T-helper 1 cell treated with Interleukin-12 subunit alpha and Interleukin-12 subunit beta and Interleukin-4 antibody, amounts not matched to agents 30 μg/mL and 1 μg/mL, for 36 hours (primary cell): ENCODE measurements at regions not wholly inside any gene's neighbourhood (a gene's known extent, or its start where the extent isn't known, plus 50 kb on each side); places are given as distances from the start of the nearest gene placed in this dataset.

Experiments
- H3K27ac Mint-ChIP-seq: one replicate; pipeline ENCODE4 v1.8.0; 2021; ENCODE audit warnings: mild to moderate bottlenecking, mixed read lengths
- H3K27me3 Mint-ChIP-seq: one replicate; pipeline ENCODE4 v1.8.0; 2021; ENCODE audit warnings: low read depth, mixed read lengths
- H3K36me3 Mint-ChIP-seq: one replicate; pipeline ENCODE4 v1.8.0; 2021; ENCODE audit warnings: low read depth, mixed read lengths
- H3K4me1 Mint-ChIP-seq: one replicate; pipeline ENCODE4 v1.8.0; 2021; ENCODE audit warnings: low read depth, mixed read lengths
- H3K4me3 Mint-ChIP-seq: one replicate; pipeline ENCODE4 v1.8.0; 2021; ENCODE audit warnings: mild to moderate bottlenecking, moderate library complexity, mixed read lengths
- H3K9me3 Mint-ChIP-seq: one replicate; pipeline ENCODE4 v1.8.0; 2021; ENCODE audit warnings: mixed read lengths

DNA sequence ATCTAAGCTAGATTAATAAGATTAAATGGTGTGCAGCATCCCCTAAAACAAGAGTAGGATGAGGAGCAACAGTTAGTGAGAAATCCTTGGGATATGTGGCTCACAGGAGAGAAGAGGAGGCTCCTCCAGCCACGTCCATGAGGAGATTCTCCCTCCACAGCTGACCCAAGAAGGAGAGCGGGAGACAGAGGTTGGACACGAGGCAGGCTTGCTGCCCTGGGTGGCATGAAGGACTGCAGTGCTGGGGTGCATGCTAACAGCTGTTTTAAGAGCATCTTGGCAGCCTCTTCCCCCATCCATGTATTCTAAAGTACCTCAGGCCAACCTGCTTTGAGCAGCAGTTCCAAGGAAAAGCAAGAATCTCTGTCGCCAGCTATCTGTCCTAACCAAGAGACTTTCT is 284.4 kb upstream of the B3GAT1 start:
- Mint-ChIP-seq H3K36me3 (no peaks in the 10 kb centered on the region), H3K27ac (no peak overlapping the region), H3K4me1 (no peaks in the 10 kb centered on the region), H3K27me3 (peaks cover 4% of the 10 kb centered on the region), H3K4me3 (no peak overlapping the region), H3K9me3 (no peaks in the 10 kb centered on the region)

GRCh38 chr11:134691985-134692384 is 279.9 kb upstream of the B3GAT1 start:
- no peak overlapping the region for H3K27ac Mint-ChIP-seq
- H3K9me3 Mint-ChIP-seq: no peaks in the 10 kb centered on the region
- H3K27me3 Mint-ChIP-seq: peaks cover 4% of the 10 kb centered on the region
- H3K4me1 Mint-ChIP-seq: no peaks in the 10 kb centered on the region
- no peaks in the 10 kb centered on the region for H3K36me3 Mint-ChIP-seq
- H3K4me3 Mint-ChIP-seq: no peak overlapping the region

- Mint-ChIP-seq H3K4me1 (no peaks in the 10 kb centered on the region), H3K27me3 (peaks cover 4% of the 10 kb centered on the region), H3K36me3 (no peaks in the 10 kb centered on the region), H3K27ac (no peak overlapping the region), H3K9me3 (no peaks in the 10 kb centered on the region), H3K4me3 (no peak overlapping the region)
These were observed 279.3 kb upstream of the B3GAT1 start for GRCh38 chr11:134691295-134691873.

GRCh38 chr11:134689886-134690285 is 277.8 kb upstream of the B3GAT1 start:
- Mint-ChIP-seq H3K27ac (no peak overlapping the region), H3K9me3 (no peaks in the 10 kb centered on the region), H3K4me1 (no peaks in the 10 kb centered on the region), H3K27me3 (peaks cover 4% of the 10 kb centered on the region), H3K36me3 (no peaks in the 10 kb centered on the region), H3K4me3 (no peak overlapping the region)

- Mint-ChIP-seq H3K4me3 (no peak overlapping the region), H3K27me3 (peaks cover 4% of the 10 kb centered on the region), H3K4me1 (no peaks in the 10 kb centered on the region), H3K27ac (no peak overlapping the region), H3K36me3 (no peaks in the 10 kb centered on the region), H3K9me3 (no peaks in the 10 kb centered on the region)
These were observed 275.5 kb upstream of the B3GAT1 start for GRCh38 chr11:134687548-134687947.

GRCh38 chr11:134686460-134687061 is 274.5 kb upstream of the B3GAT1 start:
- no peaks in the 10 kb centered on the region for H3K9me3 Mint-ChIP-seq
- H3K4me1 Mint-ChIP-seq: no peaks in the 10 kb centered on the region
- no peaks in the 10 kb centered on the region for H3K27me3 Mint-ChIP-seq
- no peak overlapping the region for H3K27ac Mint-ChIP-seq
- no peaks in the 10 kb centered on the region for H3K36me3 Mint-ChIP-seq
- no peak overlapping the region for H3K4me3 Mint-ChIP-seq

- Mint-ChIP-seq H3K36me3 (no peaks in the 10 kb centered on the region), H3K4me1 (no peaks in the 10 kb centered on the region), H3K4me3 (no peak overlapping the region), H3K9me3 (no peaks in the 10 kb centered on the region), H3K27me3 (no peaks in the 10 kb centered on the region), H3K27ac (no peak overlapping the region)
These were observed 273.8 kb upstream of the B3GAT1 start for GRCh38 chr11:134685793-134686380.

GRCh38 chr11:134684576-134684975 is 272.5 kb upstream of the B3GAT1 start:
- H3K27ac Mint-ChIP-seq: no peak overlapping the region
- H3K36me3 Mint-ChIP-seq: no peaks in the 10 kb centered on the region
- H3K4me3 Mint-ChIP-seq: no peak overlapping the region
- H3K27me3 Mint-ChIP-seq: no peaks in the 10 kb centered on the region
- H3K4me1 Mint-ChIP-seq: no peaks in the 10 kb centered on the region
- H3K9me3 Mint-ChIP-seq: no peaks in the 10 kb centered on the region

GRCh38 chr11:134683860-134684259 is 271.8 kb upstream of the B3GAT1 start:
- Mint-ChIP-seq H3K4me3 (no peak overlapping the region), H3K27ac (no peak overlapping the region), H3K9me3 (no peaks in the 10 kb centered on the region), H3K4me1 (no peaks in the 10 kb centered on the region), H3K27me3 (no peaks in the 10 kb centered on the region), H3K36me3 (no peaks in the 10 kb centered on the region)

DNA sequence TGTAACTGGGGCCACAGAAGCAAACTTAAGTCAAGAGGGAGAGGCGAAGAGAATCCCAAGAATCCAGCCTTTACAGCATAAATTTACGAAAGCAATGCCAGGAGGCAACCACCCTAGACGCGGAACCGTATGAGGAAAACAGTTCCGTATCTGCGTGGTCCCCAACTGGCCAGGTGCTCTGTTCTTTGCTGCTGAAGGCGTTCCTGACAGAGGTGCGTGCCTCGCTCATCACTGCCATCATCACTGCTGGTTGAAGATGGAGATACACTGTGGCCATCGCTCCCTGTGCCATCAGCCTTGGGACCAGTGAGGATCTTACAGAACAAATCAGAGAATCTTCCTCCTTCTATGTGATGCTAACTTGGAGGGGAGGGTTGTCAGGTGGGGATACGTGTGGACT is 270.5 kb upstream of the B3GAT1 start:
- Mint-ChIP-seq H3K4me1 (no peaks in the 10 kb centered on the region), H3K36me3 (no peaks in the 10 kb centered on the region), H3K27ac (no peak overlapping the region)

DNA sequence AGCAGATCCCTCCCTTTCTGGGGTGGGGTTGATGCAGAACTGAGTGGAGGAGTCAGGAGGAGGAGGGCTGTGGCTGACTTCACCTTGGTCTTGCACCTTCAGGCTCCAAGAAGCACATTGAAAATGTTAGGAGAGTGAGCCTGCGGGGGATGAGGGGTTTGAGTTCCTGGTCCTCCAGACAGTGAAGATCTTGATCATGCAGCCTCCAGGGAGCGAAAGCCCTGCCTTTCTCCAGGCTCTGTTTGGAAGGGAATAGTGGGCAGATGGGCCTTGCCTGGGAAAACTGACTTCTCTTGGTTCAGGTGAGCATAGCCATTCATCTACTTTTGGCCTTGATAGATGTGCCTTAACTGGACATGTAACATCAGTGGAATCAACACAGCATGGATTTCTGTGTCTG is 267.6 kb upstream of the B3GAT1 start:
- Mint-ChIP-seq H3K4me3 (no peak overlapping the region), H3K36me3 (no peaks in the 10 kb centered on the region), H3K9me3 (no peaks in the 10 kb centered on the region), H3K27ac (no peak overlapping the region), H3K27me3 (no peaks in the 10 kb centered on the region), H3K4me1 (no peaks in the 10 kb centered on the region)

More for the DNA sequence above, 270.5 kb upstream of the B3GAT1 start:
- H3K9me3 Mint-ChIP-seq: no peaks in the 10 kb centered on the region
- H3K27me3 Mint-ChIP-seq: no peaks in the 10 kb centered on the region
- no peak overlapping the region for H3K4me3 Mint-ChIP-seq

DNA sequence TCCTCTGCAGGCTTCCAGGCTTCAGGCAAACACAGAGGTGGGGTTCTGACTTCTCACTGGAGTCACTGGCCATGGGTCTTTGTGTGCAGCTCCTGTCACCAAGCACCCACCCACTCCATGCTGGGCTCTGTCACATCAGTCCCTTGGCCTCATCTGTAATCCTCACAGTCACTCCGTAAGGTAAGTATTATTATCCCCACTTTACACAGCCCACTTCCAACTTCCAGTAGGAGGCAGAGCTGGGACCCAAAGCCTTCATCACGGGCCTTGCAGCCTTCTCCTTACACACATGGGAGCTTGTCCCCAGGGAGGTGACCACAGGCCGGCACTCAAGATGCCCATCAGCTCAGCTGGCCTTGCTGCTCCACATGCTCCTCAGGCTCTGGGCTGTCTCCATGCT is 266.7 kb upstream of the B3GAT1 start:
- Mint-ChIP-seq H3K36me3 (no peaks in the 10 kb centered on the region), H3K9me3 (no peaks in the 10 kb centered on the region), H3K27ac (no peak overlapping the region), H3K4me3 (no peak overlapping the region), H3K4me1 (no peaks in the 10 kb centered on the region), H3K27me3 (no peaks in the 10 kb centered on the region)

DNA sequence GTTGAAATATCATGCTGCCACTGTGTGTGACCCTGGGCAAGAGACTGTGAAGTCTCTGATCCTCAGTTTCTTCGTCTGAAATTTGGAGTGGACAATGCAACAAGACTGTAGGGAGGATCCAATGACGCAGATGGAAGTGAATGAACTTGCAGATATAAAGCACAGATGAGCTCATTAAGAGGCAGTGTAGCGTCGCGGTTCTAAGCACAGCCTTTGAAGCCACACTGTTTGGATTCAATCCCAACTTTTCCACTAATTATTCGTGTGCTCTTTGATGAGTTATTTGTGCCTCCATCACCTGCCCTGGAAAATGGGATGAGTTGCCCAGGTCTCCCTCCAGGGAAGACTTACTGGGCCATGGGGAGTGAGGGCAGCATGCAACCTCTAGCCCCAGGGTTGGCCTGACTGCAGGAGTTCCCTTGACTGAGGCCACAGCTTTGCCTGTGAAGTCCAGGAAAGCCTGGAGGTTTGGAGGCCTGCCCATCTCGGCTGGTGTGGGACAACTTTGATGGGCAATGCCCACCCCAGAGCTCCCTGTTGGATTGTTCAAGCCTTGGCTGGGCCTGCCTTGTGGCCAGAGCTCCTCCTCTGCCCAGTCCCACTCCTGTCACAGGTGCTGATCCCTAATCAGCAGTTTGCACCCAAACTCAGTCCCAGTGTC is 266.0 kb upstream of the B3GAT1 start:
- no peaks in the 10 kb centered on the region for H3K4me1 Mint-ChIP-seq
- H3K9me3 Mint-ChIP-seq: no peaks in the 10 kb centered on the region
- no peaks in the 10 kb centered on the region for H3K27me3 Mint-ChIP-seq
- no peaks in the 10 kb centered on the region for H3K36me3 Mint-ChIP-seq
- no peak overlapping the region for H3K4me3 Mint-ChIP-seq
- H3K27ac Mint-ChIP-seq: no peak overlapping the region

DNA sequence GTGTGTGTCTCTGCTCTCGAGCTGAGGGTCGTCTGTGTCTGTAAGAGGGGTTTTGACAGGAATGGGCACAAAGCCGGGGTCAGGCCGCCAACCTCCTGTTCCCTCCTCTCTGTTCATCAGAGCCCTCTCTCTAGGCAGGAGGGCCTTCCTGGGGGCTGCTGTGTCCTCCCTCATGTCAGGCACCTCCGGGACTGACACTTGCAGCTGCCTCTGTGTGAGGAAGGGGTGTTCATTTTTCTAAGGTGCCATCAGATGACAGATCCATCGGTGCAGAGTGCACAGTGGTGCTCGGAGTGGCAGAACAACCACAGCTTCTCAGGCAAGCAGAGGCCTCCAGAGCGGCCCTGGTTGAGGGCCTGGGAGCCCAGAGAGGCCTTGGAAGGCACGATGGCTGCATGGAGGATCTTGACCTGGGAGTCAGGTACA is 265.4 kb upstream of the B3GAT1 start:
- Mint-ChIP-seq H3K27ac (no peak overlapping the region), H3K36me3 (no peaks in the 10 kb centered on the region), H3K27me3 (no peaks in the 10 kb centered on the region), H3K9me3 (no peaks in the 10 kb centered on the region), H3K4me1 (no peaks in the 10 kb centered on the region), H3K4me3 (no peak overlapping the region)
